B cell (primary cell): ENCODE measurements at regions not wholly inside any gene's neighbourhood (a gene's known extent, or its start where the extent isn't known, plus 50 kb on each side); places are given as distances from the start of the nearest gene placed in this dataset.

Experiments
- ATAC-seq: fragments of 200-7000 bp; cut with Tn5 transposase; one replicate; pipeline ENCODE4 v1.10.0; 2021; ENCODE audit warnings: low read depth, mild to moderate bottlenecking, moderate number of reproducible peaks, moderate library complexity
- CTCF ChIA-PET: fragments of 350-600 bp; sonication (Branson Sonifier 250); formaldehyde crosslinking; loops from one replicate; lab custom pipeline; 2021; ENCODE audit warnings: antibody characterized with exemption, inconsistent platforms; lab: Charles Lee
- POLR2A ChIA-PET: fragments of 350-600 bp; sonication (Branson Sonifier 250); formaldehyde crosslinking; loops from one replicate; lab custom pipeline; 2021; ENCODE audit warnings: antibody characterized with exemption; lab: Charles Lee
- DNase-seq: peaks from one replicate; pipeline ENCODE4 v3.0.0; 2013
- H2AFZ ChIP-seq: 2 replicates; pipeline ENCODE4 v1.6.1; 2012; ENCODE audit warnings: mild to moderate bottlenecking, low read depth, low read length; ENCODE audit not compliant: insufficient read depth, poor library complexity, severe bottlenecking
- H3K27ac ChIP-seq, 2 donors: 1 replicate in 1 of 2; 2 replicates in 1 of 2; pipeline ENCODE4 v1.5.1; 2012 to 2013; ENCODE audit warnings: low read length in 2 of 2, mild to moderate bottlenecking in 2 of 2, moderate library complexity in 1 of 2
- H3K27me3 ChIP-seq, 4 experiments: fragments of 200-600 bp in 1 of 4; sonication (generic) in 1 of 4; replicated peaks in 1 of 4; 1 replicate in 2 of 4; 2 replicates in 2 of 4; pipeline versions ENCODE4 v1.6.1 to v1.7.0; 2013 to 2016; ENCODE audit warnings: low read length in 3 of 4, mild to moderate bottlenecking in 2 of 4, mixed read lengths in 1 of 4, moderate library complexity in 1 of 4; ENCODE audit not compliant: insufficient read depth in 4 of 4, control insufficient read depth in 3 of 4; ENCODE audit errors: control extremely low read depth in 1 of 4
- H3K36me3 ChIP-seq, 2 experiments: replicated peaks in 1 of 2; 1 replicate in 1 of 2; 2 replicates in 1 of 2; pipeline versions ENCODE4 v1.6.1 to v1.7.1; 2013; ENCODE audit warnings: low read length in 1 of 2; ENCODE audit not compliant: insufficient read depth in 2 of 2, control insufficient read depth in 1 of 2; ENCODE audit errors: control extremely low read depth in 1 of 2, extremely low read depth in 1 of 2
- H3K4me1 ChIP-seq, 2 donors: fragments of 200-600 bp in 1 of 2; sonication (generic) in 1 of 2; 1 replicate in 1 of 2; 2 replicates in 1 of 2; pipeline versions ENCODE4 v1.5.1 to v1.6.1; 2013 to 2017; ENCODE audit warnings: low read length in 2 of 2; ENCODE audit not compliant: control insufficient read depth in 2 of 2, insufficient read depth in 2 of 2
- H3K4me2 ChIP-seq: replicated peaks from 2 replicates; pipeline ENCODE3; 2012; ENCODE audit warnings: mild to moderate bottlenecking, low read depth, low read length; ENCODE audit not compliant: poor library complexity, severe bottlenecking
- H3K4me3 ChIP-seq, 5 experiments: fragments of 200-600 bp in 1 of 5; sonication (generic) in 1 of 5; 1 replicate in 3 of 5; 2 replicates in 2 of 5; pipeline versions ENCODE4 v1.5.1 to v1.7.0; 2011 to 2016; ENCODE audit warnings: low read length in 4 of 5, mild to moderate bottlenecking in 4 of 5, low read depth in 2 of 5, control low read depth in 1 of 5, moderate library complexity in 1 of 5; ENCODE audit not compliant: insufficient read depth in 1 of 5; ENCODE audit errors: control extremely low read depth in 1 of 5, extremely low read depth in 1 of 5
- H3K79me2 ChIP-seq: fragments of 200-600 bp; sonication (generic); one replicate; pipeline ENCODE4 v1.6.0; 2016; ENCODE audit warnings: low read length; ENCODE audit not compliant: control insufficient read depth, insufficient read depth
- H3K9ac ChIP-seq: fragments of 200-600 bp; sonication (generic); 2 replicates; pipeline ENCODE4 v1.6.1; 2017; ENCODE audit warnings: mild to moderate bottlenecking, low read length, moderate library complexity
- H3K9me3 ChIP-seq, 3 donors: one replicate each; pipeline versions ENCODE4 v1.6.1 to v1.7.1; 2013; ENCODE audit warnings: low read length in 2 of 3; ENCODE audit not compliant: control insufficient read depth in 2 of 3, insufficient read depth in 1 of 3; ENCODE audit errors: control extremely low read depth in 1 of 3
- H4K20me1 ChIP-seq: 2 replicates; pipeline ENCODE4 v1.6.0; 2012; ENCODE audit warnings: mild to moderate bottlenecking, low read length; ENCODE audit not compliant: insufficient read depth, control insufficient read depth, poor library complexity, severe bottlenecking
- H3K27ac Mint-ChIP-seq: one replicate; pipeline ENCODE4 v1.8.0; 2021; ENCODE audit warnings: mixed read lengths
- H3K27me3 Mint-ChIP-seq: one replicate; pipeline ENCODE4 v1.8.0; 2021; ENCODE audit warnings: mixed read lengths
- H3K4me1 Mint-ChIP-seq: one replicate; pipeline ENCODE4 v1.8.0; 2021; ENCODE audit warnings: mixed read lengths
- H3K4me3 Mint-ChIP-seq: one replicate; pipeline ENCODE4 v1.8.0; 2021; ENCODE audit warnings: mixed read lengths
- H3K9me3 Mint-ChIP-seq: one replicate; pipeline ENCODE4 v1.8.0; 2022; ENCODE audit warnings: mixed read lengths; ENCODE audit not compliant: insufficient read depth
- CTCF ChIP-seq: fragments of 200-600 bp; IDR thresholded peaks from one replicate; pipeline ENCODE4 v1.8.0; 2022; ENCODE audit warnings: antibody characterized with exemption, mild to moderate bottlenecking
- EZH2 ChIP-seq: IDR thresholded peaks from 2 replicates; pipeline ENCODE4 v1.6.1; 2012; ENCODE audit warnings: borderline replicate concordance, low read depth, mild to moderate bottlenecking, moderate library complexity, low read length; ENCODE audit not compliant: insufficient read depth, poor library complexity, severe bottlenecking
- WGBS: methylation state at CpG from one replicate; pipeline ENCODE4 v1.1.5; 2013; ENCODE audit warnings: missing lambda C conversion rate; ENCODE audit not compliant: insufficient coverage; 5-methylcytosine and 5-hydroxymethylcytosine counted together
- intact Hi-C: fragments of 100-400 bp; cut with micrococcal nuclease; formaldehyde crosslinking; loops from one replicate; pipeline ENCODE4 v1.10.0; 2022

- Histone ChIP-seq H3K4me3 (no peak overlapping the region), H3K27ac (no peak overlapping the region), H3K27me3 (no peaks in the 10 kb centered on the region), H4K20me1 (no peaks in the 10 kb centered on the region), H3K4me1 (no peaks in the 10 kb centered on the region), H3K79me2 (no peaks in the 10 kb centered on the region), H3K9me3 (peaks cover 0 to 33% (median 0%) of the 10 kb centered on the region in 3 donors), H3K4me2 (no peak overlapping the region), H2AFZ (no peak overlapping the region), H3K9ac (no peak overlapping the region), H3K36me3 (no peaks in the 10 kb centered on the region)
- Mint-ChIP-seq H3K27me3 (no peaks in the 10 kb centered on the region), H3K9me3 (no peaks in the 10 kb centered on the region), H3K4me1 (no peaks in the 10 kb centered on the region), H3K4me3 (no peak overlapping the region), H3K27ac (no peak overlapping the region)
- DNase-seq (no peak), ATAC-seq (no peak)
- no peak for TF ChIP-seq CTCF
- TF ChIP-seq EZH2 = no peak
- POLR2A ChIA-PET = no interaction called here
- intact Hi-C loops = no loop called here
- WGBS = 80% methylated on average over 1 of the region's 2 CpGs
- CTCF ChIA-PET = no interaction called here
These were observed 203.8 kb upstream of the CDH4 start for GRCh38 chr20:61048302-61048701.

GRCh38 chr20:61049684-61050083 is 202.4 kb upstream of the CDH4 start:
- no peak overlapping the region for H3K4me3 Mint-ChIP-seq
- no peaks in the 10 kb centered on the region for H4K20me1 ChIP-seq
- H2AFZ ChIP-seq = no peak overlapping the region
- ChIA-PET CTCF (no interaction called here), POLR2A (no interaction called here)
- H3K27ac Mint-ChIP-seq = no peak overlapping the region
- no peaks in the 10 kb centered on the region for H3K36me3 ChIP-seq
- no peak for ATAC-seq
- no peaks in the 10 kb centered on the region for H3K9me3 Mint-ChIP-seq
- H3K4me1 ChIP-seq = no peaks in the 10 kb centered on the region
- H3K9ac ChIP-seq = no peak overlapping the region
- no peak for TF ChIP-seq EZH2
- no peak for TF ChIP-seq CTCF
- WGBS = 91% methylated on average over 8 of the region's 9 CpGs
- intact Hi-C loops = no loop called here
- no peak overlapping the region for H3K4me3 ChIP-seq
- H3K27me3 Mint-ChIP-seq = no peaks in the 10 kb centered on the region
- DNase-seq = no peak
- no peaks in the 10 kb centered on the region for H3K4me1 Mint-ChIP-seq
- no peaks in the 10 kb centered on the region for H3K27me3 ChIP-seq
- no peak overlapping the region for H3K27ac ChIP-seq
- no peak overlapping the region for H3K4me2 ChIP-seq
- H3K79me2 ChIP-seq = no peaks in the 10 kb centered on the region
- peaks cover 0 to 35% (median 0%) of the 10 kb centered on the region in 3 donors for H3K9me3 ChIP-seq
